HepG2 (cell line): ENCODE measurements at regions not wholly inside any gene's neighbourhood (a gene's known extent, or its start where the extent isn't known, plus 50 kb on each side); places are given as distances from the start of the nearest gene placed in this dataset.

Source experiments
- EEA1 ChIP-seq: sonication (generic); formaldehyde crosslinking; IDR thresholded peaks from 2 replicates; pipeline ENCODE4 v1.5.1; 2020; ENCODE audit warnings: mild to moderate bottlenecking, missing genetic modification reagents, borderline replicate concordance
- ELF1 ChIP-seq: sonication (generic); formaldehyde crosslinking; IDR thresholded peaks from 2 replicates; pipeline ENCODE4 v1.4.0; 2020; ENCODE audit warnings: missing genetic modification reagents
- IKZF1 ChIP-seq: fragments of 450-650 bp; IDR thresholded peaks from 2 replicates; pipeline ENCODE4 v1.7.1; 2016
- KDM5B ChIP-seq: sonication (generic); formaldehyde crosslinking; IDR thresholded peaks from 2 replicates; pipeline ENCODE4 v1.4.0; 2020; ENCODE audit warnings: missing genetic modification reagents, mild to moderate bottlenecking, borderline replicate concordance
- MATR3 ChIP-seq: sonication (generic); formaldehyde crosslinking; IDR thresholded peaks from 2 replicates; pipeline ENCODE4 v1.4.0; 2020; ENCODE audit warnings: missing genetic modification reagents
- MAZ ChIP-seq, 2 experiments: sonication (generic) in 1 of 2; formaldehyde crosslinking in 1 of 2; IDR thresholded peaks; 2 replicates each; pipeline versions ENCODE4 v1.5.0 to v1.6.1; 2012 to 2020; ENCODE audit warnings: low read depth in 2 of 2, mild to moderate bottlenecking in 2 of 2, borderline replicate concordance in 1 of 2, improper control_type of control experiment in 1 of 2, low read length in 1 of 2, missing genetic modification reagents in 1 of 2, moderate library complexity in 1 of 2
- NFE2L1 ChIP-seq: sonication (generic); formaldehyde crosslinking; IDR thresholded peaks from 2 replicates; pipeline ENCODE4 v1.4.0; 2020; ENCODE audit warnings: missing genetic modification reagents, mild to moderate bottlenecking, borderline replicate concordance
- SALL1 ChIP-seq: sonication (generic); formaldehyde crosslinking; IDR thresholded peaks from 2 replicates; pipeline ENCODE4 v1.8.0; 2022; ENCODE audit warnings: mild to moderate bottlenecking, missing genetic modification reagents
- ZFY ChIP-seq: sonication (generic); formaldehyde crosslinking; IDR thresholded peaks from 2 replicates; pipeline ENCODE4 v1.4.0; 2020; ENCODE audit warnings: missing genetic modification reagents
- ZNF367 ChIP-seq: sonication (generic); formaldehyde crosslinking; IDR thresholded peaks from 2 replicates; pipeline ENCODE4 v1.4.0; 2020; ENCODE audit warnings: missing genetic modification reagents, borderline replicate concordance
- ZNF382 ChIP-seq: sonication (generic); formaldehyde crosslinking; IDR thresholded peaks from 2 replicates; pipeline ENCODE4 v1.5.0; 2020; ENCODE audit warnings: missing genetic modification reagents, mild to moderate bottlenecking, borderline replicate concordance
- ZNF451 ChIP-seq: sonication (generic); formaldehyde crosslinking; IDR thresholded peaks from 2 replicates; pipeline ENCODE4 v1.5.0; 2020; ENCODE audit warnings: mild to moderate bottlenecking, missing genetic modification reagents
- ZNF547 ChIP-seq: sonication (generic); formaldehyde crosslinking; IDR thresholded peaks from 2 replicates; pipeline ENCODE4 v1.5.1; 2020; ENCODE audit warnings: mild to moderate bottlenecking, missing genetic modification reagents
- TF ChIP-seq, protein P1 (sequence below): sonication (generic); formaldehyde crosslinking; IDR thresholded peaks from 2 replicates; pipeline ENCODE4 v1.4.0; 2020; ENCODE audit warnings: missing genetic modification reagents, borderline replicate concordance
- TF ChIP-seq, protein P2 (sequence below): sonication (generic); formaldehyde crosslinking; IDR thresholded peaks from 2 replicates; pipeline ENCODE4 v1.5.0; 2020; ENCODE audit warnings: mild to moderate bottlenecking, missing genetic modification reagents
- TF ChIP-seq, protein P3 (sequence below): sonication (generic); formaldehyde crosslinking; IDR thresholded peaks from 2 replicates; pipeline ENCODE4 v1.4.0; 2020; ENCODE audit warnings: missing genetic modification reagents, borderline replicate concordance
- TF ChIP-seq, protein P4 (sequence below): IDR thresholded peaks from 2 replicates; pipeline ENCODE4 v1.6.1; 2016

DNA sequence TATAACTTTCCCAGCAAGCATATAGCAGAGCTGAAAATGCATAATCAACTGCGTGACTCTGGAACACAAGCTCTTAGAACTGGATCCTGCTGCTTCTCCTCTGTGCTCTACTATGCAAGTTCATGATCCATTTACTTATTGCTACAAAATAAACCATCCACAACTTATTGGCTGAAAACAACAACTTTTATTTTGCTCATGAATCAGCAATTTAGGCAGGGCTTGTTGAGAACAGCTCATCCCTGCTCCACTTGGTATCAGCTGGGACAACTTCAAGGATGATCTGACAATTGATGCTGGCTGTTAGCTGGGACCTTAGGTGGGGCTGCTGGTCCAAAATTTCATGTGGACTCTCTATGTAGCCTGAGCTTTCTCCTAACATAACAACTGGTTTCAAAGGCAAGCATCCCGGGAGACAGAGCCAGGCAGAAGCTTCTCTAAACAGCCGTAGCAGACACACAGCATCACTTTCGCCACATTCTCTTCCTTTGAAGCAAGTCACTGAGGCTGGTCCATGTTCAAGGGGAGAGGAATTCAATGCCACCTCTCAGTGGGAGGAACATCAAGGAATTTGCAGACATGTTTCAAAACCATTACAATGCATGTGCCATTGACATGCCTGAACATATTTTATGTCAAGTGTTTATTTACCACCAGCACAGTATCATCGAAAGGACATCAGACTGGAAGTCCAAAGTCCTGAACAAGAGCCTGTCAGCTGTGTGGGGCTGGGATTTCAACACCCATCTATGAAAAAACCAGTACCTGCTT lies 153.1 kb upstream of the PKDCC start (continued):
- TF ChIP-seq ZFY (no peak), EEA1 (CRISPR knock-in tag) (no peak), ZNF367 (no peak), IKZF1 (no peak), ZNF451 (CRISPR knock-in tag) (no peak), NFE2L1 (CRISPR knock-in tag) (no peak), KDM5B (CRISPR knock-in tag) (no peak), MAZ (IDR thresholded peaks at IDR 0.05; ENCODE audit: borderline replicate concordance, low read depth, low read length) (no peak), MAZ (CRISPR knock-in tag; IDR thresholded peaks at IDR 0.05; ENCODE audit: low read depth) (no peak), ZNF547 (CRISPR knock-in tag) (no peak), ZNF382 (no peak), ELF1 (no peak), MATR3 (CRISPR knock-in tag) (no peak), SALL1 (CRISPR knock-in tag) (peak; percentile 88)
- TF ChIP-seq, protein P1, sequence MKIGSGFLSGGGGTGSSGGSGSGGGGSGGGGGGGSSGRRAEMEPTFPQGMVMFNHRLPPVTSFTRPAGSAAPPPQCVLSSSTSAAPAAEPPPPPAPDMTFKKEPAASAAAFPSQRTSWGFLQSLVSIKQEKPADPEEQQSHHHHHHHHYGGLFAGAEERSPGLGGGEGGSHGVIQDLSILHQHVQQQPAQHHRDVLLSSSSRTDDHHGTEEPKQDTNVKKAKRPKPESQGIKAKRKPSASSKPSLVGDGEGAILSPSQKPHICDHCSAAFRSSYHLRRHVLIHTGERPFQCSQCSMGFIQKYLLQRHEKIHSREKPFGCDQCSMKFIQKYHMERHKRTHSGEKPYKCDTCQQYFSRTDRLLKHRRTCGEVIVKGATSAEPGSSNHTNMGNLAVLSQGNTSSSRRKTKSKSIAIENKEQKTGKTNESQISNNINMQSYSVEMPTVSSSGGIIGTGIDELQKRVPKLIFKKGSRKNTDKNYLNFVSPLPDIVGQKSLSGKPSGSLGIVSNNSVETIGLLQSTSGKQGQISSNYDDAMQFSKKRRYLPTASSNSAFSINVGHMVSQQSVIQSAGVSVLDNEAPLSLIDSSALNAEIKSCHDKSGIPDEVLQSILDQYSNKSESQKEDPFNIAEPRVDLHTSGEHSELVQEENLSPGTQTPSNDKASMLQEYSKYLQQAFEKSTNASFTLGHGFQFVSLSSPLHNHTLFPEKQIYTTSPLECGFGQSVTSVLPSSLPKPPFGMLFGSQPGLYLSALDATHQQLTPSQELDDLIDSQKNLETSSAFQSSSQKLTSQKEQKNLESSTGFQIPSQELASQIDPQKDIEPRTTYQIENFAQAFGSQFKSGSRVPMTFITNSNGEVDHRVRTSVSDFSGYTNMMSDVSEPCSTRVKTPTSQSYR, result no peak
- TF ChIP-seq, protein P2, sequence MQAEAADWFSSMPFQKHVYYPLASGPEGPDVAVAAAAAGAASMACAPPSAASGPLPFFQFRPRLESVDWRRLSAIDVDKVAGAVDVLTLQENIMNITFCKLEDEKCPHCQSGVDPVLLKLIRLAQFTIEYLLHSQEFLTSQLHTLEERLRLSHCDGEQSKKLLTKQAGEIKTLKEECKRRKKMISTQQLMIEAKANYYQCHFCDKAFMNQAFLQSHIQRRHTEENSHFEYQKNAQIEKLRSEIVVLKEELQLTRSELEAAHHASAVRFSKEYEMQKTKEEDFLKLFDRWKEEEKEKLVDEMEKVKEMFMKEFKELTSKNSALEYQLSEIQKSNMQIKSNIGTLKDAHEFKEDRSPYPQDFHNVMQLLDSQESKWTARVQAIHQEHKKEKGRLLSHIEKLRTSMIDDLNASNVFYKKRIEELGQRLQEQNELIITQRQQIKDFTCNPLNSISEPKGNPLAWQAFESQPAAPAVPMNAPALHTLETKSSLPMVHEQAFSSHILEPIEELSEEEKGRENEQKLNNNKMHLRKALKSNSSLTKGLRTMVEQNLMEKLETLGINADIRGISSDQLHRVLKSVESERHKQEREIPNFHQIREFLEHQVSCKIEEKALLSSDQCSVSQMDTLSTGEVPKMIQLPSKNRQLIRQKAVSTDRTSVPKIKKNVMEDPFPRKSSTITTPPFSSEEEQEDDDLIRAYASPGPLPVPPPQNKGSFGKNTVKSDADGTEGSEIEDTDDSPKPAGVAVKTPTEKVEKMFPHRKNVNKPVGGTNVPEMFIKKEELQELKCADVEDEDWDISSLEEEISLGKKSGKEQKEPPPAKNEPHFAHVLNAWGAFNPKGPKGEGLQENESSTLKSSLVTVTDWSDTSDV (CRISPR knock-in tag), result no peak
- TF ChIP-seq, protein P3, sequence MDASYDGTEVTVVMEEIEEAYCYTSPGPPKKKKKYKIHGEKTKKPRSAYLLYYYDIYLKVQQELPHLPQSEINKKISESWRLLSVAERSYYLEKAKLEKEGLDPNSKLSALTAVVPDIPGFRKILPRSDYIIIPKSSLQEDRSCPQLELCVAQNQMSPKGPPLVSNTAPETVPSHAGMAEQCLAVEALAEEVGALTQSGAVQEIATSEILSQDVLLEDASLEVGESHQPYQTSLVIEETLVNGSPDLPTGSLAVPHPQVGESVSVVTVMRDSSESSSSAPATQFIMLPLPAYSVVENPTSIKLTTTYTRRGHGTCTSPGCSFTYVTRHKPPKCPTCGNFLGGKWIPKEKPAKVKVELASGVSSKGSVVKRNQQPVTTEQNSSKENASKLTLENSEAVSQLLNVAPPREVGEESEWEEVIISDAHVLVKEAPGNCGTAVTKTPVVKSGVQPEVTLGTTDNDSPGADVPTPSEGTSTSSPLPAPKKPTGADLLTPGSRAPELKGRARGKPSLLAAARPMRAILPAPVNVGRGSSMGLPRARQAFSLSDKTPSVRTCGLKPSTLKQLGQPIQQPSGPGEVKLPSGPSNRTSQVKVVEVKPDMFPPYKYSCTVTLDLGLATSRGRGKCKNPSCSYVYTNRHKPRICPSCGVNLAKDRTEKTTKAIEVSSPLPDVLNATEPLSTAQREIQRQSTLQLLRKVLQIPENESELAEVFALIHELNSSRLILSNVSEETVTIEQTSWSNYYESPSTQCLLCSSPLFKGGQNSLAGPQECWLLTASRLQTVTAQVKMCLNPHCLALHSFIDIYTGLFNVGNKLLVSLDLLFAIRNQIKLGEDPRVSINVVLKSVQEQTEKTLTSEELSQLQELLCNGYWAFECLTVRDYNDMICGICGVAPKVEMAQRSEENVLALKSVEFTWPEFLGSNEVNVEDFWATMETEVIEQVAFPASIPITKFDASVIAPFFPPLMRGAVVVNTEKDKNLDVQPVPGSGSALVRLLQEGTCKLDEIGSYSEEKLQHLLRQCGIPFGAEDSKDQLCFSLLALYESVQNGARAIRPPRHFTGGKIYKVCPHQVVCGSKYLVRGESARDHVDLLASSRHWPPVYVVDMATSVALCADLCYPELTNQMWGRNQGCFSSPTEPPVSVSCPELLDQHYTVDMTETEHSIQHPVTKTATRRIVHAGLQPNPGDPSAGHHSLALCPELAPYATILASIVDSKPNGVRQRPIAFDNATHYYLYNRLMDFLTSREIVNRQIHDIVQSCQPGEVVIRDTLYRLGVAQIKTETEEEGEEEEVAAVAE (CRISPR knock-in tag), result no peak
- TF ChIP-seq, protein P4, sequence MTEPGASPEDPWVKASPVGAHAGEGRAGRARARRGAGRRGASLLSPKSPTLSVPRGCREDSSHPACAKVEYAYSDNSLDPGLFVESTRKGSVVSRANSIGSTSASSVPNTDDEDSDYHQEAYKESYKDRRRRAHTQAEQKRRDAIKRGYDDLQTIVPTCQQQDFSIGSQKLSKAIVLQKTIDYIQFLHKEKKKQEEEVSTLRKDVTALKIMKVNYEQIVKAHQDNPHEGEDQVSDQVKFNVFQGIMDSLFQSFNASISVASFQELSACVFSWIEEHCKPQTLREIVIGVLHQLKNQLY (CRISPR knock-in tag), result peak; percentile 56; the same call in 1 of the 2 replicates
